PC-3 (cell line): ENCODE measurements at regions not wholly inside any gene's neighbourhood (a gene's known extent, or its start where the extent isn't known, plus 50 kb on each side); places are given as distances from the start of the nearest gene placed in this dataset.

Experiments
- ATAC-seq: fragments of 200-7000 bp; cut with Tn5 transposase; 2 replicates; pipeline ENCODE4 v1.9.1; 2020; ENCODE audit warnings: mild to moderate bottlenecking, moderate library complexity
- BruUV-seq: library from RNA; stranded (reverse); fragments of 400-500 nt; replicated peaks from 2 replicates; lab custom pipeline; 2021; lab: Mats Ljungman, UMichigan
- CTCF ChIA-PET: fragments of 300-600 bp; sonication (Branson Sonifier 250); formaldehyde crosslinking; loops from one replicate; lab custom pipeline; 2022; ENCODE audit warnings: antibody characterized with exemption; lab: Charles Lee
- POLR2A ChIA-PET: fragments of 300-600 bp; sonication (Branson Sonifier 250); formaldehyde crosslinking; loops from one replicate; lab custom pipeline; 2022; ENCODE audit warnings: antibody characterized with exemption; ENCODE audit not compliant: unreplicated experiment; lab: Charles Lee
- DNase-seq: peaks from one replicate; pipeline ENCODE4 v3.0.0-alpha.2; 2015
- H2AFZ ChIP-seq: fragments of 300-600 bp; sonication (generic); 2 replicates; pipeline ENCODE4 v1.6.0; 2016; ENCODE audit warnings: antibody characterized with exemption, low read length
- H3F3A ChIP-seq: fragments of 300-600 bp; sonication (generic); one replicate; pipeline ENCODE4 v1.6.0; 2017; ENCODE audit warnings: antibody characterized with exemption, low read length, control low read depth, mild to moderate bottlenecking; ENCODE audit not compliant: unreplicated experiment
- H3K27ac ChIP-seq: fragments of 300-600 bp; sonication (generic); 2 replicates; pipeline ENCODE4 v1.5.1; 2016; ENCODE audit warnings: mild to moderate bottlenecking, low read length
- H3K27me3 ChIP-seq: fragments of 300-600 bp; sonication (generic); 2 replicates; pipeline ENCODE4 v1.6.1; 2016; ENCODE audit warnings: low read length, mixed read lengths
- H3K36me3 ChIP-seq: fragments of 300-600 bp; sonication (generic); 2 replicates; pipeline ENCODE4 v1.6.1; 2016; ENCODE audit warnings: low read depth, mixed run types, low read length, mixed read lengths
- H3K4me1 ChIP-seq: fragments of 300-600 bp; sonication (generic); 2 replicates; pipeline ENCODE4 v1.5.1; 2016; ENCODE audit warnings: low read length; ENCODE audit not compliant: insufficient read depth
- H3K4me2 ChIP-seq: fragments of 300-600 bp; sonication (generic); 2 replicates; pipeline ENCODE4 v1.6.0; 2016; ENCODE audit warnings: low read length
- H3K4me3 ChIP-seq: fragments of 300-600 bp; sonication (generic); 2 replicates; pipeline ENCODE4 v1.5.1; 2016; ENCODE audit warnings: mild to moderate bottlenecking, low read length, mixed read lengths
- H3K79me2 ChIP-seq: fragments of 300-600 bp; sonication (generic); 2 replicates; pipeline ENCODE4 v1.6.1; 2017; ENCODE audit warnings: low read length, mixed read lengths
- H3K9ac ChIP-seq: fragments of 300-600 bp; sonication (generic); 2 replicates; pipeline ENCODE4 v1.6.0; 2016; ENCODE audit warnings: mild to moderate bottlenecking, low read length
- H3K9me2 ChIP-seq: fragments of 300-600 bp; sonication (generic); replicated peaks from 2 replicates; pipeline ENCODE4 v1.6.1; 2016; ENCODE audit warnings: mixed run types, low read length, mixed read lengths
- H3K9me3 ChIP-seq: fragments of 300-600 bp; sonication (generic); 2 replicates; pipeline ENCODE4 v1.6.1; 2016; ENCODE audit warnings: low read length, mixed read lengths
- H4K20me1 ChIP-seq: fragments of 300-600 bp; sonication (generic); 2 replicates; pipeline ENCODE4 v1.6.1; 2016; ENCODE audit warnings: low read length, mixed read lengths
- CTCF ChIP-seq: fragments of 300-600 bp; sonication (generic); conservative IDR thresholded peaks from 2 replicates; pipeline ENCODE4 v1.5.1; 2017; ENCODE audit warnings: antibody characterized with exemption, low read depth, mild to moderate bottlenecking, low read length
- EZH2 ChIP-seq: fragments of 300-600 bp; sonication (generic); IDR thresholded peaks from one replicate; pipeline ENCODE4 v1.6.1; 2017; ENCODE audit warnings: antibody characterized with exemption, mild to moderate bottlenecking, low read length; ENCODE audit not compliant: unreplicated experiment
- EZH2phosphoT487 ChIP-seq: fragments of 300-600 bp; sonication (generic); IDR thresholded peaks from 2 replicates; pipeline ENCODE4 v1.6.1; 2018; ENCODE audit warnings: mild to moderate bottlenecking, antibody characterized with exemption, low read length, borderline replicate concordance
- intact Hi-C: fragments of 100-400 bp; cut with micrococcal nuclease; formaldehyde crosslinking; loops from 2 replicates; pipeline ENCODE4 v1.9.0; 2023

GRCh38 chr3:181764544-181764943 is 52.8 kb downstream of the SOX2 start:
- H3K79me2 ChIP-seq = no peaks in the 10 kb centered on the region
- H3K9me2 ChIP-seq = no peaks in the 10 kb centered on the region
- H3K36me3 ChIP-seq = no peaks in the 10 kb centered on the region
- no peaks in the 10 kb centered on the region for H3F3A ChIP-seq
- H3K4me2 ChIP-seq = no peak overlapping the region
- TF ChIP-seq EZH2phosphoT487 (no peak), EZH2 (no peak), CTCF (no peak)
- H3K4me3 ChIP-seq = no peak overlapping the region
- H3K4me1 ChIP-seq = no peaks in the 10 kb centered on the region
- ChIA-PET CTCF (no interaction called here), POLR2A (no interaction called here)
- DNase-seq = no peak
- H3K9me3 ChIP-seq = no peaks in the 10 kb centered on the region
- intact Hi-C loops = no loop called here
- no peak overlapping the region for H3K9ac ChIP-seq
- H3K27me3 ChIP-seq = peaks cover 43% of the 10 kb centered on the region
- H2AFZ ChIP-seq = no peak overlapping the region
- BruUV-seq = no TSS peak
- no peak for ATAC-seq
- H3K27ac ChIP-seq = no peak overlapping the region
- H4K20me1 ChIP-seq = no peaks in the 10 kb centered on the region

- no TSS peak for BruUV-seq
- Histone ChIP-seq H3F3A (no peaks in the 10 kb centered on the region), H3K27me3 (peaks cover 55% of the 10 kb centered on the region), H2AFZ (no peak overlapping the region), H3K4me2 (no peak overlapping the region), H3K27ac (no peak overlapping the region), H3K9me2 (no peaks in the 10 kb centered on the region), H3K4me3 (no peak overlapping the region), H4K20me1 (no peaks in the 10 kb centered on the region), H3K79me2 (no peaks in the 10 kb centered on the region), H3K9me3 (no peaks in the 10 kb centered on the region), H3K36me3 (no peaks in the 10 kb centered on the region), H3K9ac (no peak overlapping the region), H3K4me1 (no peaks in the 10 kb centered on the region)
- TF ChIP-seq EZH2phosphoT487 = no peak
- no peak for TF ChIP-seq EZH2
- TF ChIP-seq CTCF = no peak
- ChIA-PET POLR2A (no interaction called here), CTCF (no interaction called here)
- intact Hi-C loops = no loop called here
- DNase-seq (no peak), ATAC-seq (no peak)
Measured at GRCh38 chr3:181770296-181770695, 58.6 kb downstream of the SOX2 start.

- TF ChIP-seq CTCF (no peak), EZH2phosphoT487 (no peak), EZH2 (no peak)
- DNase-seq (no peak), ATAC-seq (no peak)
Measured at GRCh38 chr3:181771120-181771519, 59.4 kb downstream of the SOX2 start.

More at GRCh38 chr3:181771120-181771519, 59.4 kb downstream of the SOX2 start:
- BruUV-seq = no TSS peak
- no peak overlapping the region for H3K9ac ChIP-seq
- H3K4me3 ChIP-seq = no peak overlapping the region
- H3K9me3 ChIP-seq = no peaks in the 10 kb centered on the region
- no peaks in the 10 kb centered on the region for H3F3A ChIP-seq
- no peaks in the 10 kb centered on the region for H3K4me1 ChIP-seq
- ChIA-PET CTCF (no interaction called here), POLR2A (no interaction called here)
- H4K20me1 ChIP-seq = no peaks in the 10 kb centered on the region
- H2AFZ ChIP-seq = no peak overlapping the region
- intact Hi-C loops = no loop called here
- H3K27me3 ChIP-seq = peaks cover 49% of the 10 kb centered on the region
- no peaks in the 10 kb centered on the region for H3K36me3 ChIP-seq
- H3K4me2 ChIP-seq = no peak overlapping the region
- H3K9me2 ChIP-seq = no peaks in the 10 kb centered on the region
- H3K27ac ChIP-seq = no peak overlapping the region
- no peaks in the 10 kb centered on the region for H3K79me2 ChIP-seq
